Vagina (tissue), 2 donors: ENCODE measurements at regions not wholly inside any gene's neighbourhood (a gene's known extent, or its start where the extent isn't known, plus 50 kb on each side); places are given as distances from the start of the nearest gene placed in this dataset.

Experiments
- DNase-seq, 2 donors: peaks; one replicate each; pipeline ENCODE4 v3.0.0-alpha.2; 2017; ENCODE audit errors: extremely low spot score in 2 of 2
- H3K27ac ChIP-seq: fragments of 200-600 bp; sonication (generic); one replicate; pipeline ENCODE4 v1.5.1; 2019
- H3K27me3 ChIP-seq: fragments of 200-600 bp; sonication (generic); one replicate; pipeline ENCODE4 v1.5.1; 2019
- H3K36me3 ChIP-seq, 2 donors: fragments of 200-600 bp; sonication (generic); one replicate each; pipeline ENCODE4 v1.5.1; 2017 to 2019
- H3K4me1 ChIP-seq: fragments of 200-600 bp; sonication (generic); one replicate; pipeline ENCODE4 v1.5.1; 2019
- H3K4me3 ChIP-seq, 2 donors: fragments of 200-600 bp; sonication (generic); 1 replicate in 1 of 2; 2 replicates in 1 of 2; pipeline ENCODE4 v1.5.1; 2016 to 2019
- H3K9me3 ChIP-seq: fragments of 200-600 bp; sonication (generic); one replicate; pipeline ENCODE4 v1.5.1; 2019
- POLR2A ChIP-seq, 2 donors: fragments of 450-650 bp; IDR thresholded peaks; one replicate each; pipeline ENCODE4 v1.6.1; 2017; ENCODE audit warnings: antibody characterized with exemption in 2 of 2, mild to moderate bottlenecking in 2 of 2, moderate library complexity in 2 of 2
- POLR2AphosphoS5 ChIP-seq, 2 donors: sonication (generic); formaldehyde crosslinking; IDR thresholded peaks; one replicate each; pipeline ENCODE4 v1.9.0; 2017; ENCODE audit warnings: antibody characterized with exemption in 2 of 2, mild to moderate bottlenecking in 2 of 2, low read depth in 1 of 2; ENCODE audit not compliant: insufficient read depth in 1 of 2
- intact Hi-C: fragments of 100-400 bp; cut with DNase I; formaldehyde crosslinking; loops from one replicate; pipeline ENCODE4 v1.15.1; 2023
- TF ChIP-seq, protein P1 (sequence below), 3 experiments: fragments of 450-650 bp in 2 of 3; fragments of 200-600 bp in 1 of 3; sonication (generic) in 1 of 3; IDR thresholded peaks; one replicate each; pipeline ENCODE4 v1.5.1; 2017 to 2019; ENCODE audit warnings: antibody characterized with exemption in 3 of 3, mild to moderate bottlenecking in 2 of 3, moderate library complexity in 2 of 3

DNA sequence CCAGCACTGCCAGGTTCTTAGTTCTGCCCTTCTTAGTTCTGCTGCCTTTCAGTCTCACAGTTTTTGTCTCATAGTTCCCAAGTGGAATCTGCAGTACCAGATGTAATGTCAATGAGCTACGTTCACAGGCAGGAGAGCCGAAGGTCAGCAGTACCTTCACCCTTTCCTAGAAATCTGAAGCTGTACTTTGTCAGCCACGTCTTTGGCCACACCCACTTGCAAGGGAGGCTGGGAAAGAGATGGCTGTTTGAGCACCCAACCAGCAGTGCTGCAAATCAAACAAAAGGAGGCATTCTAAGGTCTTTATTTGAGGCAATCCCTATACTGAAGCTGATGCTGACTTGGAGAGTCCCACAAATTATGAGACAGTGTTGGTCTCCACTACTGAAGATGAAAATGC is 199.1 kb upstream of the NPY2R start:
- Histone ChIP-seq H3K36me3 (no peaks in the 10 kb centered on the region), H3K4me3 (no peak overlapping the region), H3K4me1 (no peaks in the 10 kb centered on the region), H3K27me3 (no peaks in the 10 kb centered on the region), H3K9me3 (no peaks in the 10 kb centered on the region), H3K27ac (no peak overlapping the region)
- TF ChIP-seq POLR2A (IDR thresholded peaks at IDR 0.05) (no peak), POLR2AphosphoS5 (IDR thresholded peaks at IDR 0.05; ENCODE audit: insufficient read depth in 1 of 2, low read depth in 1 of 2) (no peak)
- TF ChIP-seq, protein P1, sequence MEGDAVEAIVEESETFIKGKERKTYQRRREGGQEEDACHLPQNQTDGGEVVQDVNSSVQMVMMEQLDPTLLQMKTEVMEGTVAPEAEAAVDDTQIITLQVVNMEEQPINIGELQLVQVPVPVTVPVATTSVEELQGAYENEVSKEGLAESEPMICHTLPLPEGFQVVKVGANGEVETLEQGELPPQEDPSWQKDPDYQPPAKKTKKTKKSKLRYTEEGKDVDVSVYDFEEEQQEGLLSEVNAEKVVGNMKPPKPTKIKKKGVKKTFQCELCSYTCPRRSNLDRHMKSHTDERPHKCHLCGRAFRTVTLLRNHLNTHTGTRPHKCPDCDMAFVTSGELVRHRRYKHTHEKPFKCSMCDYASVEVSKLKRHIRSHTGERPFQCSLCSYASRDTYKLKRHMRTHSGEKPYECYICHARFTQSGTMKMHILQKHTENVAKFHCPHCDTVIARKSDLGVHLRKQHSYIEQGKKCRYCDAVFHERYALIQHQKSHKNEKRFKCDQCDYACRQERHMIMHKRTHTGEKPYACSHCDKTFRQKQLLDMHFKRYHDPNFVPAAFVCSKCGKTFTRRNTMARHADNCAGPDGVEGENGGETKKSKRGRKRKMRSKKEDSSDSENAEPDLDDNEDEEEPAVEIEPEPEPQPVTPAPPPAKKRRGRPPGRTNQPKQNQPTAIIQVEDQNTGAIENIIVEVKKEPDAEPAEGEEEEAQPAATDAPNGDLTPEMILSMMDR (IDR thresholded peaks at IDR 0.05), result no peak
- intact Hi-C loops, result no loop called here
- DNase-seq, result no peak

DNA sequence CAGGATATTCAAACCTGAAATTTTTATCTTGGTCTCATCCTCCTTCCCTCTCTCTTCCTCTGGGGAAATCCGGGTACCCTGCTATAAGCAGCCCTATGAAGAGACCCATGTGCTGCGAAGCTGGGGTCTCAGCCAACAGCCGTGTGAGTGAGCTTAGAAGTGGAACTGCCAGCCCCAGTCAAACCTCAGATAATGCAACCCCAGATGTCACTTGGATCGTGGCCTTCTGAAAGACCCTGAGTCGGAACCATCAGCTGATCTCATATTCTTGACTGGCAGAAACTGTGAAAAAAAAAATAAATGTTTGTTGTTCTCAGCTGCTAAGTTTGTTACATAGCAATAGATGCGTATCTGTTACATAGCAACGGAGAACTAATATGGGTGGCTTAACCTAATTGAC is 198.1 kb upstream of the NPY2R start:
- no peak overlapping the region for H3K4me3 ChIP-seq
- TF ChIP-seq POLR2A (IDR thresholded peaks at IDR 0.05) (no peak), POLR2AphosphoS5 (IDR thresholded peaks at IDR 0.05; ENCODE audit: insufficient read depth in 1 of 2, low read depth in 1 of 2) (no peak)
- TF ChIP-seq, protein P1 (IDR thresholded peaks at IDR 0.05), result no peak
- DNase-seq, result no peak
- H3K36me3 ChIP-seq, result no peaks in the 10 kb centered on the region
- no peaks in the 10 kb centered on the region for H3K27me3 ChIP-seq
- no peaks in the 10 kb centered on the region for H3K9me3 ChIP-seq
- H3K27ac ChIP-seq, result no peak overlapping the region
- no peaks in the 10 kb centered on the region for H3K4me1 ChIP-seq
- intact Hi-C loops, result no loop called here

DNA sequence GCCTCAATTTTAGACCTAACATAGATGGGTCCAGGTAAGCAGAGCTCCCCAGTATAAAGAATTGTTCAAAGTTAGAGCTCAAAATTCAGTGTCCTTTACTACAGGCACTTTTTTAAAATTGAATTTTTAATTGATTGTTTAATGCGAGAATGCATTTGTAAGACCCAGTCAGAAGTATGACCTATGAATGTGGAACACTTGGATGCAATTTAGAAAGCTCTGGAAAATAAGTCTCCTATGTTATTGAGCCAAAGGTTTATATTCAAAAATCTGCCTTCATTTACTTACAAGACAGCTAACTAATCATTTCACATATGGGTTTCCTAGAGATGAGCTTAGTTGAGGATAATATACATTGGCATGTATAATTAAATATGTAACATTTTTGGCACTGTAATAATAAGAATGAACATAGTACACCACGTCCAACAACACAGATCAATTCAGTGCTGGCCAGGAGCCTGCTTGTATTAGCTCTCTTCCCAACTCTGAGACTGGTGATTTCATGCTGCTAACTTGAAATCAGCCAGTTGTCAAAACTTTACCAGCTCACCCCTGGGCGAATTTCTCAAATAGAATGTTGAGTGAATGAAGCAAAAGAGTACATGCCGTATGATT is 197.2 kb upstream of the NPY2R start:
- H3K9me3 ChIP-seq, result no peaks in the 10 kb centered on the region
- no peaks in the 10 kb centered on the region for H3K27me3 ChIP-seq
- H3K4me1 ChIP-seq, result no peaks in the 10 kb centered on the region
- H3K4me3 ChIP-seq, result no peak overlapping the region
- no peak overlapping the region for H3K27ac ChIP-seq
- no peaks in the 10 kb centered on the region for H3K36me3 ChIP-seq
- no peak for DNase-seq
- TF ChIP-seq POLR2A (IDR thresholded peaks at IDR 0.05) (no peak), POLR2AphosphoS5 (IDR thresholded peaks at IDR 0.05; ENCODE audit: insufficient read depth in 1 of 2, low read depth in 1 of 2) (no peak)
- TF ChIP-seq, protein P1 (IDR thresholded peaks at IDR 0.05), result no peak
- intact Hi-C loops, result no loop called here

DNA sequence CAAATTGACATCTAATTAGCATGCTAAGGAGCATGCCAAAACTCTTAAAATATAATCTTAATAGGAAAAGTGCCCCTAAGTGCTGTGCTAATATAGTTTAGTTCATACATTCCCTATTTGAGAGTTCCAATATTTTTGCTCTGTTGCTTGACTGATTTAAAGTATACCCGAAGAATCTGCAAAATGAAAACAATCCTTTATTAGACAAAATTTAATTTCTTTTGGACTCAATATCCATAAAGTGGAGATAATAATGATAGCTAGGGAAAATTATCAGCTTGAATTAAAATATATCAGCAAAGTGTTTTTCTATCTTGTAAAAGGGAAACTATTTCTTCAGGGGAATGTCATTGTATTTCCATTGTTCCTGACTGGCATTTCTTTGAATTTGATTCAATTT is 196.0 kb upstream of the NPY2R start:
- DNase-seq, result no peak
- no peak overlapping the region for H3K27ac ChIP-seq
- TF ChIP-seq, protein P1 (IDR thresholded peaks at IDR 0.05), result no peak
- TF ChIP-seq POLR2A (IDR thresholded peaks at IDR 0.05), result no peak
- no peak overlapping the region for H3K4me3 ChIP-seq
- no peaks in the 10 kb centered on the region for H3K36me3 ChIP-seq
- intact Hi-C loops, result no loop called here
- H3K27me3 ChIP-seq, result no peaks in the 10 kb centered on the region
- H3K4me1 ChIP-seq, result no peaks in the 10 kb centered on the region
- H3K9me3 ChIP-seq, result no peaks in the 10 kb centered on the region

DNA sequence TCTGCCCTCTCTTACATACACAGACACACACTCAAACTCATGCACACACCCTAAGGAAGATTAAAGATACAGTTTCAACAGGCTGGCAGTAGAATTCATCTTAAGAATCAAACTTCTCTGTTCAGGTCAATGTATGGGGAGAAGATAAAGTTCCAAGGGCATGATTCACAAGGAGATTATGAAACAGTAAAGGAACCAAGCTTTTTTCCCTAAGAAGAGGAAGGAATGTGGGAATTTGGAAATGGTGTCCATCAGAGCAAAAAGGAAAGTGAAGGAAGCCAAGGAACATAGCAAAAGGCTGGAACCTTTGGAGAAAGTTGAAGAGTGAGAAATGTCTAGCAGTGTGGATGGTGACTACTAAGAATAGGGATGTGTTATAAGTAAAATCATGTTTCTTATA is 191.0 kb upstream of the NPY2R start:
- Histone ChIP-seq H3K36me3 (no peaks in the 10 kb centered on the region), H3K4me1 (no peaks in the 10 kb centered on the region), H3K27me3 (no peaks in the 10 kb centered on the region), H3K4me3 (no peak overlapping the region), H3K9me3 (no peaks in the 10 kb centered on the region), H3K27ac (no peak overlapping the region)
- TF ChIP-seq POLR2AphosphoS5 (IDR thresholded peaks at IDR 0.05; ENCODE audit: insufficient read depth in 1 of 2, low read depth in 1 of 2), result no peak
- no peak for TF ChIP-seq POLR2A (IDR thresholded peaks at IDR 0.05)
- TF ChIP-seq, protein P1 (IDR thresholded peaks at IDR 0.05), result no peak
- intact Hi-C loops, result no loop called here
- DNase-seq, result no peak
